CD4-positive, CD25-positive, alpha-beta regulatory T cell (primary cell): ENCODE measurements at regions not wholly inside any gene's neighbourhood (a gene's known extent, or its start where the extent isn't known, plus 50 kb on each side); places are given as distances from the start of the nearest gene placed in this dataset.
"Not testable (repeated sequence)": the region's sequence is repeated elsewhere in the genome, so short reads cannot be mapped to it uniquely, and the experiment has no call there.

Experiments
- ATAC-seq, 2 donors: fragments of 150-1000 bp; cut with Tn5 transposase; one replicate each; pipeline ENCODE4 v1.10.0; 2021; ENCODE audit warnings: low read depth in 2 of 2, moderate number of reproducible peaks in 2 of 2, moderate library complexity in 1 of 2
- DNase-seq, 3 donors: peaks; one replicate each; pipeline versions ENCODE4 v3.0.0 to v3.0.0-alpha.2; 2012 to 2022; ENCODE audit warnings: mixed read lengths in 1 of 3
- H3K27ac ChIP-seq: one replicate; pipeline ENCODE4 v1.7.0; 2013; ENCODE audit warnings: mild to moderate bottlenecking, low read length; ENCODE audit not compliant: insufficient read depth, poor library complexity, severe bottlenecking
- H3K27me3 ChIP-seq: one replicate; pipeline ENCODE4 v1.7.0; 2013; ENCODE audit warnings: low read length; ENCODE audit not compliant: control insufficient read depth, insufficient read depth
- H3K36me3 ChIP-seq: one replicate; pipeline ENCODE4 v1.7.0; 2013; ENCODE audit warnings: mild to moderate bottlenecking, low read length, moderate library complexity; ENCODE audit not compliant: control insufficient read depth, insufficient read depth
- H3K4me1 ChIP-seq: 2 replicates; pipeline ENCODE4 v1.7.0; 2013; ENCODE audit warnings: mild to moderate bottlenecking, low read length; ENCODE audit not compliant: insufficient read depth, control insufficient read depth, poor library complexity, severe bottlenecking
- H3K4me3 ChIP-seq: one replicate; pipeline ENCODE4 v1.7.0; 2013; ENCODE audit warnings: low read depth, mild to moderate bottlenecking, low read length, moderate library complexity
- H3K9me3 ChIP-seq, 2 experiments: 1 replicate in 1 of 2; 2 replicates in 1 of 2; pipeline ENCODE4 v1.7.0; 2013; ENCODE audit warnings: low read length in 2 of 2, mild to moderate bottlenecking in 1 of 2, moderate library complexity in 1 of 2; ENCODE audit not compliant: control insufficient read depth in 2 of 2
- H3K27ac Mint-ChIP-seq, 3 donors: one replicate each; pipeline ENCODE4 v1.8.0; 2020 to 2022; ENCODE audit warnings: mild to moderate bottlenecking in 3 of 3, mixed read lengths in 3 of 3, moderate library complexity in 2 of 3
- H3K27me3 Mint-ChIP-seq: one replicate; pipeline ENCODE4 v1.8.0; 2022; ENCODE audit warnings: mild to moderate bottlenecking, mixed read lengths
- H3K36me3 Mint-ChIP-seq: one replicate; pipeline ENCODE4 v1.8.0; 2020; ENCODE audit warnings: mixed read lengths
- H3K4me1 Mint-ChIP-seq, 4 donors: one replicate each; pipeline ENCODE4 v1.8.0; 2020 to 2022; ENCODE audit warnings: mixed read lengths in 4 of 4, mild to moderate bottlenecking in 1 of 4
- H3K4me3 Mint-ChIP-seq, 4 donors: one replicate each; pipeline ENCODE4 v1.8.0; 2020 to 2022; ENCODE audit warnings: mild to moderate bottlenecking in 4 of 4, mixed read lengths in 4 of 4, moderate library complexity in 3 of 4
- H3K9me3 Mint-ChIP-seq, 7 donors: one replicate each; pipeline ENCODE4 v1.8.0; 2020 to 2022; ENCODE audit warnings: mixed read lengths in 7 of 7, mild to moderate bottlenecking in 3 of 7, moderate library complexity in 2 of 7

DNA sequence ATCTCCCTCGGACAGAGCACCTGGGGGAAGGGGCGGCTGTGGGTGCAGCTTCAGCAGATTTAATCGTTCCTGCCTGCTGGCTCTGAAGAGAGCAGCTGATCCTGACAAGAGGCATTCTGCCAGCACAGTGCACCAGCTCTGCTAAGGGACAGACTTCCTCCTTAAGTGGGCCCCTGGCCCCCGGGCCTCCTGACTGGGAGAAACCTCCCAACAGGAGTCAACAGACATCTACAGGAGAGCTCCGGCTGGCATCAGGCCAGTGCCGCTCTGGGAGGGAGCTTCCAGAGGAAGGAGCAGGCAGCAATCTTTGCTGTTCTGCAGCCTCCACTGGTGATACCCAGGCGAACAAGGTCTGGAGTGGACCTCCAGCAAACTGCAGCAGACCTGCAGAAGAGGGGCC lies 84.9 kb upstream of the ATXN3L start:
- H3K9me3 ChIP-seq, H3K27ac Mint-ChIP-seq, H3K27me3 Mint-ChIP-seq, H3K4me1 ChIP-seq, H3K27ac ChIP-seq, H3K36me3 ChIP-seq, H3K4me3 Mint-ChIP-seq, H3K36me3 Mint-ChIP-seq, DNase-seq, H3K4me3 ChIP-seq, ATAC-seq, H3K27me3 ChIP-seq, H3K4me1 Mint-ChIP-seq: not testable (repeated sequence)
- peaks cover 0 to 16% (median 2%) of the 10 kb centered on the region in 7 donors for H3K9me3 Mint-ChIP-seq

DNA sequence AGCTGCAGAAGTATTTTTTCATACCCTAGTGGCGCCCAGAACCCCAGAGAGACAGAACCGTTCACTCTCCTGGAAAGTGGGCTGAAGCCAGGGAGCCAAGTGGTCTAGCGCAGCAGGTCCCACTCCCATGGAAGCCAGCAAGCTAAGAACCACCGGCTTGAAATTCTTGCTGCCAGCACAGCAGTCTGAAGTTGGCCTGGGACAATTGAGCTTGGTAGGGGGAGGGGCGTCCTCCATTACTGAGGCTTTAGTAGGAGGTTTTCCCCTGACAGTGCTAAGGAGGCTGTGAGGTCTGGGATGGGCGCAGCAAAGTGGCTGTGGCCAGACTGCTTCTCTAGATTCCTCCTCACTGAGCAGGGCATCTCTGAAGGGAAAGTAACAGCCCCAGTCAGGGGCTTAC lies 84.5 kb upstream of the ATXN3L start:
- Mint-ChIP-seq H3K4me3 (no peak overlapping the region), H3K36me3 (no peaks in the 10 kb centered on the region), H3K9me3 (peaks cover 0 to 14% (median 2%) of the 10 kb centered on the region in 7 donors), H3K27ac (no peak overlapping the region), H3K27me3 (no peaks in the 10 kb centered on the region), H3K4me1 (no peaks in the 10 kb centered on the region)
- H3K27ac ChIP-seq = no peak overlapping the region
- ATAC-seq = no peak
- no peak for DNase-seq
- no peaks in the 10 kb centered on the region for H3K36me3 ChIP-seq
- H3K27me3 ChIP-seq = no peaks in the 10 kb centered on the region
- no peak overlapping the region for H3K4me3 ChIP-seq
- H3K9me3 ChIP-seq = no peaks in the 10 kb centered on the region
- H3K4me1 ChIP-seq = no peaks in the 10 kb centered on the region

DNA sequence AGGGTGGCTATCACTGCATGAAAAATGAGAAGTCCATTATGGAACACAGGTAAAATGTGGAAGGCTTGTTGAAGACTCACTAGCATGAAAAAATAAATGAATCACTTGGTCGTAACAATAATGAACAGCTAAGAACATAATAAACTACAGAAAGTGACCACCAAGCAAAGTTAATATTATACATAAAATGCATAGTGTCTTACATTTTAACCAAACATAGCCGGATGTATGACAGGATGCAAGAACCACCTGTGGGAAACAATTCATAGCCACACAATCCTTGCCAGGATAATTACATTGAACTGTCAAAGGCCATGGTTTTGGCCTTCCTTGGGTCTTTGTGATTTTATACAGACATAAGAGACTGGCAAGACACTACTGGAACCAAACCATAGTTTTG lies 81.9 kb upstream of the ATXN3L start:
- Mint-ChIP-seq H3K4me3 (no peak overlapping the region), H3K4me1 (no peaks in the 10 kb centered on the region), H3K27ac (no peak overlapping the region), H3K27me3 (no peaks in the 10 kb centered on the region), H3K9me3 (peaks cover 0 to 7% (median under 1%) of the 10 kb centered on the region in 7 donors), H3K36me3 (no peaks in the 10 kb centered on the region)
- no peaks in the 10 kb centered on the region for H3K27me3 ChIP-seq
- H3K27ac ChIP-seq = no peak overlapping the region
- H3K4me3 ChIP-seq = no peak overlapping the region
- H3K36me3 ChIP-seq = no peaks in the 10 kb centered on the region
- ATAC-seq (no peak), DNase-seq (no peak)
- no peaks in the 10 kb centered on the region for H3K9me3 ChIP-seq
- no peaks in the 10 kb centered on the region for H3K4me1 ChIP-seq

DNA sequence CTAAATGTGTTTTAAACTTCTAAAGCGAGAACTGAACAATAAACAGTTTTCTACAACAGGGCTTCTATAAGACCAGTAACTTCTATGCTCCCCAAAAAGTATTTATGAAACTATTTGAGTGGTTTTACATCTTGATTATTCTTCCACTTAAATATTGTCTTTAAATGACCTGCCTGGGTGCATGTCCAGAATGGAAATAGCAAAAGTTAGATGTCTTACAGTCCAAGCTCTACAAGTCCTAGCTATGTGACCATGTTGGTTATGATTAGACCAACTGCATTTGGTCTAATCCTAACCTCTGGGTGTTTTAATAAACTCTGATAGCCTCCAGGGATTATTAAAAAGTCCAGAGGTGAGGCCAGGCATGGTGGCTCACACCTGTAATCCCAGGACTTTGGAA lies 79.0 kb upstream of the ATXN3L start:
- ATAC-seq (no peak), DNase-seq (no peak)
- Histone ChIP-seq H3K27me3 (no peaks in the 10 kb centered on the region), H3K27ac (no peak overlapping the region), H3K4me3 (no peak overlapping the region), H3K4me1 (no peaks in the 10 kb centered on the region), H3K36me3 (no peaks in the 10 kb centered on the region), H3K9me3 (no peaks in the 10 kb centered on the region)
- H3K4me1 Mint-ChIP-seq = no peaks in the 10 kb centered on the region
- peaks cover 0 to 4% (median 2%) of the 10 kb centered on the region in 7 donors for H3K9me3 Mint-ChIP-seq
- no peak overlapping the region for H3K4me3 Mint-ChIP-seq
- H3K27me3 Mint-ChIP-seq = no peaks in the 10 kb centered on the region
- no peaks in the 10 kb centered on the region for H3K36me3 Mint-ChIP-seq
- no peak overlapping the region for H3K27ac Mint-ChIP-seq

DNA sequence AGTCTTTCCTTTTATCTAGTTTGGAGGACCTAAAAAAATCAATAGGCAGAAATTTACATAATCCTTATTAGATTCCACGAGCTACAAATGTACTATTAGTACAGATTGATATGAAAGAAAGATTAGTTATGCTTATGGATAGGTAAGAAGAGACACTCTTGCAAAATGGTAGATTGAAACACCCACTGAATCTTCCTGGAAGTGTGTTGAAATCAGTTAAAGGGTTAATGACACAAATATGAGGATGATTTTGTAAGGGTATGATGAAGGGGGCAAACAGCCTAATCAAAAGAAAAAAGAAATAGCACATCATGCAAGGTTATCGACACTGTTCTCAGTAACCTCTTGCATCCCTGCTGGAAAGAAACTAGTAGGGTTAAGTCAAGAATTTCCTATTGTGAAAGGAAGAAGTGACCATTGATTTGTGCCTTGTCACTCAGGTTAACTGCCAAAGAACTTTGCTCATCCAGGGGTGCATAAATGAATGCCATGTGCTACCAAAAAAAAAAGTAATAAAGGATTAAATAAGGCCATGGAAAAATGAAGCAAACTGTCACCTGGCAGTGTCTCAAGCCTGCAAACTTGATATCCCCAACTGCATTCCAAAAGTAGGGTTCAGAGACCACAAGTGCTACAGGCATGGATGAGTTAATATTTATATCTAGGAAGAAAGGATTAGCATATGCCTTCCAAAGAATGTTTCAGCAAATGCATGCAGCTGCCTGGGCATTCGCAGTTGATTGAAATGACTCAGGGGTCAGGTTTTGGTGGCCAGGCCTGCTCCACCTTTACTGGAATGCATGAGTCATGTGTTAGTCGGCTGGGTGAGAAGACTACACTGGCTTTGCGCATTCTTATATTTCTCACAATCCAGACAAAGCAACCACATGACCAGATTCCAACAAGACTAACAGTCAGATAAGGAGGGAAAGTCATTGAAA lies 78.3 kb upstream of the ATXN3L start:
- H3K4me1 Mint-ChIP-seq = no peaks in the 10 kb centered on the region
- H3K4me1 ChIP-seq = no peaks in the 10 kb centered on the region

DNA sequence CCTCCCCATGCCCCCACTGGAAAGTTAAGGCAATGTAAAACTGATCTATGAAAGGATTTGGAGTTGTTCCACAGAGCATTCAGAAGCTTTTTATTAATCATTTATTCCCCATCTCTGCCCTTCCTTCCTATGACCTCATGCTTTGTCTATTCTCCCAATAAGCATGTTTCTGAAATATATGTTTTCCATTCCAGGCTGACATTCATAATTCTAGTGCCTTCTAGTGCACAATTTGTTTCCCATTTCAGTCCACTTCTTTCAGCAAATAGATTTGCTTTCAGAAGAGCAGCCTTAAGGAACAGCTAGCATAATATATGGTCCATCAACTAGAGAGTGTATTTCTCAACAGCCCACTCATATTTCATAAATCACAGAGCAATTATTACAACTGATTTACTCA lies 77.1 kb upstream of the ATXN3L start:
- Mint-ChIP-seq H3K36me3 (no peaks in the 10 kb centered on the region), H3K9me3 (peaks cover 0 to 5% (median 2%) of the 10 kb centered on the region in 7 donors), H3K4me1 (no peaks in the 10 kb centered on the region), H3K27ac (no peak overlapping the region), H3K27me3 (no peaks in the 10 kb centered on the region), H3K4me3 (no peak overlapping the region)
- DNase-seq (no peak), ATAC-seq (no peak)
- Histone ChIP-seq H3K4me1 (no peaks in the 10 kb centered on the region), H3K36me3 (no peaks in the 10 kb centered on the region), H3K4me3 (no peak overlapping the region), H3K27ac (no peak overlapping the region), H3K27me3 (no peaks in the 10 kb centered on the region), H3K9me3 (no peaks in the 10 kb centered on the region)

More for the DNA sequence above, 78.3 kb upstream of the ATXN3L start:
- H3K27me3 Mint-ChIP-seq = no peaks in the 10 kb centered on the region
- DNase-seq (no peak), ATAC-seq (no peak)
- Histone ChIP-seq H3K36me3 (no peaks in the 10 kb centered on the region), H3K4me3 (no peak overlapping the region), H3K27ac (no peak overlapping the region), H3K9me3 (no peaks in the 10 kb centered on the region), H3K27me3 (no peaks in the 10 kb centered on the region)
- H3K27ac Mint-ChIP-seq = no peak overlapping the region
- peaks cover 0 to 4% (median 2%) of the 10 kb centered on the region in 7 donors for H3K9me3 Mint-ChIP-seq
- no peaks in the 10 kb centered on the region for H3K36me3 Mint-ChIP-seq
- H3K4me3 Mint-ChIP-seq = no peak overlapping the region

DNA sequence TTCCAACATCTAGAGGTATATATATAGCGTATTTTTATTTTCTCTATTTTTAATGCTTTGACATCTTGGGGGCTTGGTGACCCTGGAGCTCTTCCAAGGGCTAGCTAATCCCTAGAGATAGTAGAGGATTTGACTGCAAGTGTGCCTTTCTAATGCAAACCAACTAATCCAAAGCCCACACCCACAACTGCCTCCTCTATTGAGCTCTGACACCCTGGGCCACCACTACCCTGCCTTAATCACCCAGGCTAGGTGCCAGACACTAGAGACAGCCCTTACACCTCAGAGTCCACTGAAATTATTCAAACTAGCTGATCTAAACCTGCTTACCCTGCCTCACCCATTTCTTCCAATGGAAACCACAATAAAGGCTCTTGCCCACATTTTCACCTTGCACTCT lies 69.6 kb upstream of the ATXN3L start:
- no peaks in the 10 kb centered on the region for H3K9me3 ChIP-seq
- no peak overlapping the region for H3K4me3 ChIP-seq
- no peaks in the 10 kb centered on the region for H3K27me3 Mint-ChIP-seq
- no peaks in the 10 kb centered on the region for H3K4me1 Mint-ChIP-seq
- H3K36me3 Mint-ChIP-seq = no peaks in the 10 kb centered on the region
- peaks cover 0 to 2% (median 0%) of the 10 kb centered on the region in 7 donors for H3K9me3 Mint-ChIP-seq
- no peak overlapping the region for H3K4me3 Mint-ChIP-seq
- no peak for ATAC-seq
- no peaks in the 10 kb centered on the region for H3K27me3 ChIP-seq
- H3K4me1 ChIP-seq = no peaks in the 10 kb centered on the region
- no peaks in the 10 kb centered on the region for H3K36me3 ChIP-seq
- no peak overlapping the region for H3K27ac ChIP-seq
- H3K27ac Mint-ChIP-seq = no peak overlapping the region
- no peak for DNase-seq
